ENCODE measurements at regions not wholly inside any gene's neighbourhood (a gene's known extent, or its start where the extent isn't known, plus 50 kb on each side); places are given as distances from the start of the nearest gene placed in this dataset.
A peak's percentile ranks its signal among the peaks of the same experiment; 100 is the strongest.

DNA sequence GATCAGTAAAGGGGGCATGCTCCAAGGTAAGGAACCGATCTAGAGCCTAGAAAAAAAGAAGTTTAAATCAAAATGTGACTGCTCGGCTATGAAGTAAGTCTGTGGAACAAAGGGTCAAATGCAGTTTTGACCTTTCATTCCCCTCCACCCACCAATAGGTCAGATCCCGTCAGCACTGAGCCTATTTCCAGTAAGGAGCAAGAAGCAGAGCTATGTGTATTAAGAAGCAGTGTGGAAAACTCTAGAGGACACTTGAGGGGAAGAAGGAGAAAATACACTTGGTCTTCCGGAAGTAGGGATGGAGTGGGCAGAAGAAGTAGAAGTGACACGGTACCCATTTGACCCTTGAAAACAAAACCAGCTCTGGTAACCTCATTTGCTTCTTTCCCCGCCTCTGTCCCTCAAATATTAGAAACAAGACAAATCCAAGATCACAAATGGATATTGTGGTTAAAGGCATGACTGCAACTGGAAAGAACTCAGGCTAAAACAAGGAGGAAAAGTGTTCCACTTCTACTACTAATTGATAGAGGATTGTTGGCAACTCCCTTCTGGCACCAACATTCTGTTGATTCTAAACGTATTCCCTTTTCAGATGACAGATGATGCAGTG is 888.3 kb upstream of the NR2F2 start:
- Histone ChIP-seq H3K36me3 (ENCODE audit: low read depth) (no peaks in the 10 kb centered on the region), H3K9me3 (ENCODE audit: severe bottlenecking) (no peaks in the 10 kb centered on the region), H3K27me3 (ENCODE audit: insufficient read depth, poor library complexity, severe bottlenecking) (no peaks in the 10 kb centered on the region), H3K4me3 (ENCODE audit: severe bottlenecking) (no peak overlapping the region), H3K27ac (ENCODE audit: poor library complexity, severe bottlenecking) (no peak overlapping the region), H3K4me1 (ENCODE audit: insufficient read depth, poor library complexity, severe bottlenecking) (no peaks in the 10 kb centered on the region)
- DNase-seq (ENCODE audit: low spot score) (no peak), ATAC-seq (ENCODE audit: low read depth) (no peak)
- no peak for TF ChIP-seq CTCF (IDR thresholded peaks at IDR 0.05; ENCODE audit: poor library complexity, severe bottlenecking)

- TF ChIP-seq CTCF (IDR thresholded peaks at IDR 0.05; ENCODE audit: poor library complexity, severe bottlenecking): no peak
Observed at GRCh38 chr15:95444860-95445259, 885.6 kb upstream of the NR2F2 start.

GRCh38 chr15:95446854-95447253 is 883.6 kb upstream of the NR2F2 start:
- Histone ChIP-seq H3K36me3 (ENCODE audit: low read depth) (no peaks in the 10 kb centered on the region), H3K4me3 (ENCODE audit: severe bottlenecking) (no peak overlapping the region), H3K27me3 (ENCODE audit: insufficient read depth, poor library complexity, severe bottlenecking) (no peaks in the 10 kb centered on the region), H3K27ac (ENCODE audit: poor library complexity, severe bottlenecking) (no peak overlapping the region), H3K9me3 (ENCODE audit: severe bottlenecking) (no peaks in the 10 kb centered on the region), H3K4me1 (ENCODE audit: insufficient read depth, poor library complexity, severe bottlenecking) (no peaks in the 10 kb centered on the region)
- ATAC-seq (ENCODE audit: low read depth) (no peak), DNase-seq (ENCODE audit: low spot score) (no peak)
- no peak for TF ChIP-seq CTCF (IDR thresholded peaks at IDR 0.05; ENCODE audit: poor library complexity, severe bottlenecking)

More at GRCh38 chr15:95444860-95445259, 885.6 kb upstream of the NR2F2 start:
- DNase-seq (ENCODE audit: low spot score) (no peak), ATAC-seq (ENCODE audit: low read depth) (no peak)
- Histone ChIP-seq H3K4me3 (ENCODE audit: severe bottlenecking) (no peak overlapping the region), H3K9me3 (ENCODE audit: severe bottlenecking) (no peaks in the 10 kb centered on the region), H3K27me3 (ENCODE audit: insufficient read depth, poor library complexity, severe bottlenecking) (no peaks in the 10 kb centered on the region), H3K36me3 (ENCODE audit: low read depth) (no peaks in the 10 kb centered on the region), H3K27ac (ENCODE audit: poor library complexity, severe bottlenecking) (no peak overlapping the region), H3K4me1 (ENCODE audit: insufficient read depth, poor library complexity, severe bottlenecking) (no peaks in the 10 kb centered on the region)

- H3K36me3 ChIP-seq (ENCODE audit: low read depth): no peaks in the 10 kb centered on the region
- H3K27me3 ChIP-seq (ENCODE audit: insufficient read depth, poor library complexity, severe bottlenecking): no peaks in the 10 kb centered on the region
- DNase-seq (ENCODE audit: low spot score) (no peak), ATAC-seq (ENCODE audit: low read depth) (no peak)
- H3K9me3 ChIP-seq (ENCODE audit: severe bottlenecking): no peaks in the 10 kb centered on the region
- H3K27ac ChIP-seq (ENCODE audit: poor library complexity, severe bottlenecking): no peak overlapping the region
- no peaks in the 10 kb centered on the region for H3K4me1 ChIP-seq (ENCODE audit: insufficient read depth, poor library complexity, severe bottlenecking)
- H3K4me3 ChIP-seq (ENCODE audit: severe bottlenecking): no peak overlapping the region
- no peak for TF ChIP-seq CTCF (IDR thresholded peaks at IDR 0.05; ENCODE audit: poor library complexity, severe bottlenecking)
Observed at GRCh38 chr15:95447486-95447885, 883.0 kb upstream of the NR2F2 start.

- peak; percentile 51; the same call in 2 of the 3 replicates for ATAC-seq (ENCODE audit: low read depth)
- no peak for DNase-seq (ENCODE audit: low spot score)
- Histone ChIP-seq H3K27ac (ENCODE audit: poor library complexity, severe bottlenecking) (no peak overlapping the region), H3K4me3 (ENCODE audit: severe bottlenecking) (no peak overlapping the region), H3K27me3 (ENCODE audit: insufficient read depth, poor library complexity, severe bottlenecking) (no peaks in the 10 kb centered on the region), H3K9me3 (ENCODE audit: severe bottlenecking) (no peaks in the 10 kb centered on the region), H3K4me1 (ENCODE audit: insufficient read depth, poor library complexity, severe bottlenecking) (no peaks in the 10 kb centered on the region), H3K36me3 (ENCODE audit: low read depth) (no peaks in the 10 kb centered on the region)
- TF ChIP-seq CTCF (IDR thresholded peaks at IDR 0.05; ENCODE audit: poor library complexity, severe bottlenecking): no peak
Observed at GRCh38 chr15:95448531-95449229, 881.8 kb upstream of the NR2F2 start.
